Neural cell (in vitro differentiated cells): ENCODE measurements at regions not wholly inside any gene's neighbourhood (a gene's known extent, or its start where the extent isn't known, plus 50 kb on each side); places are given as distances from the start of the nearest gene placed in this dataset.

ENCODE experiments used
- H2AFZ ChIP-seq: fragments of 200-600, 300-800 bp; sonication (generic), shearing (Covaris generic); 2 replicates; pipeline ENCODE4 v1.6.0; 2014; ENCODE audit warnings: low read depth, mild to moderate bottlenecking, antibody characterized with exemption, low read length, moderate library complexity
- H3F3A ChIP-seq: fragments of 200-600 bp; shearing (Covaris generic); 2 replicates; pipeline ENCODE4 v1.6.1; 2016; ENCODE audit warnings: mild to moderate bottlenecking, moderate library complexity, mixed read lengths, antibody characterized with exemption, low read length; ENCODE audit not compliant: insufficient read depth, poor library complexity, severe bottlenecking
- H3K27ac ChIP-seq: fragments of 200-600, 300-800 bp; sonication (generic), shearing (Covaris generic); 2 replicates; pipeline ENCODE4 v1.5.1; 2014; ENCODE audit warnings: mild to moderate bottlenecking, low read length, moderate library complexity
- H3K27me3 ChIP-seq: fragments of 300-800, 200-600 bp; sonication (generic), shearing (Covaris generic); 2 replicates; pipeline ENCODE4 v1.6.0; 2014; ENCODE audit warnings: mild to moderate bottlenecking, low read depth, low read length, moderate library complexity; ENCODE audit not compliant: insufficient read depth
- H3K36me3 ChIP-seq: fragments of 300-800, 200-600 bp; sonication (generic), shearing (Covaris generic); 2 replicates; pipeline ENCODE4 v1.5.1; 2014; ENCODE audit warnings: mild to moderate bottlenecking, antibody characterized with exemption, low read length, moderate library complexity; ENCODE audit not compliant: insufficient read depth
- H3K4me2 ChIP-seq: fragments of 300-800, 200-600 bp; sonication (generic), shearing (Covaris generic); 2 replicates; pipeline ENCODE4 v1.6.0; 2014; ENCODE audit warnings: mild to moderate bottlenecking, low read length
- H3K4me3 ChIP-seq: fragments of 300-800, 200-600 bp; sonication (generic), shearing (Covaris generic); 2 replicates; pipeline ENCODE4 v1.5.1; 2014; ENCODE audit warnings: mild to moderate bottlenecking, low read length, moderate library complexity
- H3K79me2 ChIP-seq: fragments of 200-600 bp; shearing (Covaris generic); replicated peaks from 2 replicates; pipeline ENCODE4 v1.6.0; 2014; ENCODE audit warnings: mild to moderate bottlenecking, low read length, moderate library complexity; ENCODE audit not compliant: insufficient read depth
- H3K9ac ChIP-seq: fragments of 300-800, 200-600 bp; sonication (generic), shearing (Covaris generic); 2 replicates; pipeline ENCODE4 v1.6.1; 2016; ENCODE audit warnings: mild to moderate bottlenecking, low read length, mixed read lengths
- H3K9me2 ChIP-seq: fragments of 200-600 bp; shearing (Covaris generic); 2 replicates; pipeline ENCODE4 v1.6.1; 2016; ENCODE audit warnings: mild to moderate bottlenecking, low read length, mixed read lengths; ENCODE audit not compliant: insufficient read depth
- H3K9me3 ChIP-seq: fragments of 200-600, 300-800 bp; sonication (generic), shearing (Covaris generic); 2 replicates; pipeline ENCODE4 v1.6.1; 2016; ENCODE audit warnings: mild to moderate bottlenecking, mixed run types, low read length, moderate library complexity, mixed read lengths
- H4K20me1 ChIP-seq: fragments of 200-600 bp; shearing (Covaris generic); 2 replicates; pipeline ENCODE4 v1.6.1; 2016; ENCODE audit warnings: mild to moderate bottlenecking, mixed run types; ENCODE audit not compliant: insufficient read depth
- CTCF ChIP-seq: fragments of 450-650 bp; IDR thresholded peaks from 2 replicates; pipeline ENCODE4 v1.5.1; 2014; ENCODE audit warnings: antibody characterized with exemption, mild to moderate bottlenecking, moderate library complexity; ENCODE audit not compliant: poor library complexity, severe bottlenecking
- EP300 ChIP-seq: fragments of 450-650 bp; conservative IDR thresholded peaks from 2 replicates; pipeline ENCODE4 v1.6.1; 2014; ENCODE audit warnings: antibody characterized with exemption, mild to moderate bottlenecking, moderate library complexity; ENCODE audit not compliant: poor library complexity, severe bottlenecking
- EZH2 ChIP-seq: fragments of 200-600, 300-800 bp; shearing (Covaris generic), sonication (generic); IDR thresholded peaks from 2 replicates; pipeline ENCODE4 v1.6.1; 2014; ENCODE audit warnings: antibody characterized with exemption, low read length, borderline replicate concordance, mild to moderate bottlenecking; ENCODE audit not compliant: insufficient read depth, poor library complexity, severe bottlenecking
- MXI1 ChIP-seq: fragments of 450-650 bp; conservative IDR thresholded peaks from 2 replicates; pipeline ENCODE4 v1.6.1; 2014; ENCODE audit warnings: antibody characterized with exemption, mild to moderate bottlenecking; ENCODE audit not compliant: poor library complexity, severe bottlenecking
- POLR2AphosphoS5 ChIP-seq: IDR thresholded peaks from 2 replicates; pipeline ENCODE4 v1.6.1; 2012
- RAD21 ChIP-seq: fragments of 450-650 bp; conservative IDR thresholded peaks from 2 replicates; pipeline ENCODE4 v1.6.1; 2014; ENCODE audit warnings: antibody characterized with exemption, mild to moderate bottlenecking, moderate library complexity
- REST ChIP-seq: IDR thresholded peaks from 2 replicates; pipeline ENCODE4 v1.6.1; 2012; ENCODE audit warnings: borderline replicate concordance
- SMC3 ChIP-seq: fragments of 450-650 bp; conservative IDR thresholded peaks from 2 replicates; pipeline ENCODE4 v1.6.1; 2014; ENCODE audit warnings: antibody characterized with exemption, mild to moderate bottlenecking, moderate library complexity; ENCODE audit not compliant: poor library complexity
- TAF1 ChIP-seq: IDR thresholded peaks from 2 replicates; pipeline ENCODE4 v1.6.1; 2012; ENCODE audit warnings: low read depth

GRCh38 chr4:135994360-135994759 lies 1537.9 kb downstream of the PCDH18 start:
- H3K27ac ChIP-seq: no peak overlapping the region
- no peaks in the 10 kb centered on the region for H3K9me2 ChIP-seq
- no peak overlapping the region for H2AFZ ChIP-seq
- no peak overlapping the region for H3K4me2 ChIP-seq
- H3K27me3 ChIP-seq: no peaks in the 10 kb centered on the region
- H3K36me3 ChIP-seq: no peaks in the 10 kb centered on the region
- no peak for TF ChIP-seq POLR2AphosphoS5
- no peak for TF ChIP-seq RAD21
- TF ChIP-seq EZH2: no peak
- no peak for TF ChIP-seq EP300
- TF ChIP-seq CTCF: no peak
- no peak for TF ChIP-seq REST
- TF ChIP-seq SMC3: no peak
- no peak for TF ChIP-seq MXI1
- TF ChIP-seq TAF1: no peak
- no peak overlapping the region for H3K4me3 ChIP-seq
- no peaks in the 10 kb centered on the region for H4K20me1 ChIP-seq
- H3K79me2 ChIP-seq: no peaks in the 10 kb centered on the region
- H3K9ac ChIP-seq: no peak overlapping the region
- no peaks in the 10 kb centered on the region for H3F3A ChIP-seq
- no peaks in the 10 kb centered on the region for H3K9me3 ChIP-seq

DNA sequence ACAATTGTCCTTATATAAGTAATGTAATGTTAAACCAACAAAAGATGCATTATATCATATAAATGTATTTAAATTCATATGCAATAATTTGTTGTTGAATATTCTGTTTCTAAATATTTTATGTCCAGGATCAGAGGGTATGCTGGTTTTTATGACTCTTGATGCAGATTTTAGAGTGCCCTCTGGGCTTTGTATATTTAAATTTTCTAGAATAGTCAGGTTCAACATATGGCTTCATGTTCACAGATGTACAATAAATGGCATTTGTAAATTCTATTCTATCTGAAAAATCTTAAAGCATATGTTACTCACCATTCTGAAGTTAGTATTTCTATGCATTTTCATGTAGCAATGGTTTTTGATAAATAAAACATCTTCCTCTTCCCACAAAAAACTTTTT lies 1555.4 kb downstream of the PCDH18 start:
- Histone ChIP-seq H3F3A (no peaks in the 10 kb centered on the region), H3K4me3 (no peak overlapping the region), H3K9me2 (no peaks in the 10 kb centered on the region), H2AFZ (no peak overlapping the region), H3K79me2 (no peaks in the 10 kb centered on the region), H3K36me3 (no peaks in the 10 kb centered on the region), H3K4me2 (no peak overlapping the region), H3K9me3 (no peaks in the 10 kb centered on the region), H3K9ac (no peak overlapping the region), H3K27me3 (no peaks in the 10 kb centered on the region), H3K27ac (no peak overlapping the region), H4K20me1 (no peaks in the 10 kb centered on the region)
- TF ChIP-seq CTCF: no peak
- no peak for TF ChIP-seq EZH2
- TF ChIP-seq EP300: no peak
- TF ChIP-seq POLR2AphosphoS5: no peak
- TF ChIP-seq TAF1: no peak
- TF ChIP-seq SMC3: no peak
- TF ChIP-seq REST: no peak
- TF ChIP-seq RAD21: no peak
- TF ChIP-seq MXI1: no peak
